Astrocyte of the cerebellum (primary cell): ENCODE measurements at regions not wholly inside any gene's neighbourhood (a gene's known extent, or its start where the extent isn't known, plus 50 kb on each side); places are given as distances from the start of the nearest gene placed in this dataset.

Source experiments
- DNase-seq: peaks from one replicate; pipeline ENCODE4 v3.0.0-alpha.2; 2011; ENCODE audit warnings: low read depth
- H3K4me3 ChIP-seq: 2 replicates; pipeline ENCODE4 v1.5.1; 2011; ENCODE audit warnings: mild to moderate bottlenecking, low read depth, low read length, moderate library complexity
- CTCF ChIP-seq: IDR thresholded peaks from 2 replicates; pipeline ENCODE4 v1.5.1; 2012; ENCODE audit warnings: low read length, low read depth, moderate library complexity, mild to moderate bottlenecking; ENCODE audit errors: missing control alignments
- in situ Hi-C: cut with HindIII; loops from 2 replicates; pipeline ENCODE4 v1.10.0; 2017; ENCODE audit warnings: low sequenced_read_pairs

GRCh38 chr13:74015137-74015536 lies 119.1 kb downstream of the KLF12 start:
- in situ Hi-C loops: no loop called here
- H3K4me3 ChIP-seq: no peak overlapping the region
- peak; percentile 11 for TF ChIP-seq CTCF
- DNase-seq: no peak

- H3K4me3 ChIP-seq: no peak overlapping the region
- no peak for DNase-seq
- in situ Hi-C loops: no loop called here
- TF ChIP-seq CTCF: no peak
Measured at GRCh38 chr13:74009100-74009668, 125.0 kb downstream of the KLF12 start.

GRCh38 chr13:74006666-74007065 lies 127.5 kb downstream of the KLF12 start:
- no peak for TF ChIP-seq CTCF
- H3K4me3 ChIP-seq: no peak overlapping the region
- in situ Hi-C loops: no loop called here
- DNase-seq: no peak

GRCh38 chr13:74005320-74006157 lies 128.7 kb downstream of the KLF12 start:
- no peak for TF ChIP-seq CTCF
- DNase-seq: no peak
- H3K4me3 ChIP-seq: no peak overlapping the region
- in situ Hi-C loops: no loop called here

- no peak for TF ChIP-seq CTCF
- no peak overlapping the region for H3K4me3 ChIP-seq
- in situ Hi-C loops: no loop called here
- DNase-seq: no peak
Measured at GRCh38 chr13:74004109-74004508, 130.1 kb downstream of the KLF12 start.

- TF ChIP-seq CTCF: no peak
- no peak overlapping the region for H3K4me3 ChIP-seq
- in situ Hi-C loops: no loop called here
- DNase-seq: no peak
Measured at GRCh38 chr13:74003374-74003773, 130.8 kb downstream of the KLF12 start.
